ENCODE measurements at regions not wholly inside any gene's neighbourhood (a gene's known extent, or its start where the extent isn't known, plus 50 kb on each side); places are given as distances from the start of the nearest gene placed in this dataset.

DNA sequence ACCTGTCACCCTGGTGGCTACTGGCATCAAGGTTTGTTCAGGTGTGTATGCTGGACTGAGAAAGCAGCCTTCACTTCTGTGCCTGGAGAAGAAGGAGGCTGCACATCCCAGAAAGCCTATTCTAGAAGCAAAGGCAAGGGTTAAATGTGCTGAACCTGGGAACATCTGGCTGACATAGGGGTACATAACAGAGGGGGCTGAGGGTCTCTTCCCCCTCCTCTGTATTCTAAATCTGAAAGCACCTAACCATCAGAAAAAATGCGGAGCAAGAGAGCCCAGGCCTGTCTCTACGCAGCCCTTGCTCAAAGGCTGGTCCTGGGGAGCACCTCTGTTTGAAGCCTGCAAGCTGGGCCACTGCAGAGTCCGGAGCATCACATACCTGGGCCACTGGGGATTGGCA, 53.2 kb upstream of the FSTL4 start:
- Histone ChIP-seq H3K9me3 (ENCODE audit: severe bottlenecking) (no peaks in the 10 kb centered on the region), H3K4me3 (ENCODE audit: low read depth, low read length) (no peak overlapping the region), H3K36me3 (no peaks in the 10 kb centered on the region), H3K27ac (no peak overlapping the region), H3K27me3 (ENCODE audit: insufficient read depth, low read depth, severe bottlenecking) (no peaks in the 10 kb centered on the region)
- DNase-seq: no peak
- TF ChIP-seq, protein P1, sequence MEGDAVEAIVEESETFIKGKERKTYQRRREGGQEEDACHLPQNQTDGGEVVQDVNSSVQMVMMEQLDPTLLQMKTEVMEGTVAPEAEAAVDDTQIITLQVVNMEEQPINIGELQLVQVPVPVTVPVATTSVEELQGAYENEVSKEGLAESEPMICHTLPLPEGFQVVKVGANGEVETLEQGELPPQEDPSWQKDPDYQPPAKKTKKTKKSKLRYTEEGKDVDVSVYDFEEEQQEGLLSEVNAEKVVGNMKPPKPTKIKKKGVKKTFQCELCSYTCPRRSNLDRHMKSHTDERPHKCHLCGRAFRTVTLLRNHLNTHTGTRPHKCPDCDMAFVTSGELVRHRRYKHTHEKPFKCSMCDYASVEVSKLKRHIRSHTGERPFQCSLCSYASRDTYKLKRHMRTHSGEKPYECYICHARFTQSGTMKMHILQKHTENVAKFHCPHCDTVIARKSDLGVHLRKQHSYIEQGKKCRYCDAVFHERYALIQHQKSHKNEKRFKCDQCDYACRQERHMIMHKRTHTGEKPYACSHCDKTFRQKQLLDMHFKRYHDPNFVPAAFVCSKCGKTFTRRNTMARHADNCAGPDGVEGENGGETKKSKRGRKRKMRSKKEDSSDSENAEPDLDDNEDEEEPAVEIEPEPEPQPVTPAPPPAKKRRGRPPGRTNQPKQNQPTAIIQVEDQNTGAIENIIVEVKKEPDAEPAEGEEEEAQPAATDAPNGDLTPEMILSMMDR (IDR thresholded peaks at IDR 0.05; ENCODE audit: low read depth, low read length): no peak

DNA sequence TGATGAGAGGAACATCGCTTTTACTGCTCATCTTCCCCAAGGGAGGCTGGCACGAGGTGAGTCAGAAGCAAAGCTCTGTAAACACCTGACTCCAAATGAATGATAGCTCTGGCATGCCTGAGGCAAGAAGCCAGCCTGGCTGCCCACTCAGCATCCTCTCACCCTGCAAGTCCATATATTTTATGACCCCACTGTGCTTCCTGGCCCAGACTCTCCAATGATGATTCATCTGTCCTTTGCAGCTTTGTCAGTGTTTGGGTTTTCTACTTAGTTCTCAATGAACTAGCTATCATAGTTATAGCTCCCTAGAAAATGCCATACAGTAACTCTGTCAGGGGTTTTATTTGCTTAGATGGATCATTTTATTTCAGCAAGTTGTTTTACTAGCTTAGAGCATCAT, 52.1 kb upstream of the FSTL4 start:
- Histone ChIP-seq H3K27ac (no peak overlapping the region), H3K4me3 (ENCODE audit: low read depth, low read length) (no peak overlapping the region), H3K9me3 (ENCODE audit: severe bottlenecking) (no peaks in the 10 kb centered on the region), H3K27me3 (ENCODE audit: insufficient read depth, low read depth, severe bottlenecking) (no peaks in the 10 kb centered on the region), H3K36me3 (no peaks in the 10 kb centered on the region)
- DNase-seq: no peak
- TF ChIP-seq, protein P1 (IDR thresholded peaks at IDR 0.05; ENCODE audit: low read depth, low read length): no peak

DNA sequence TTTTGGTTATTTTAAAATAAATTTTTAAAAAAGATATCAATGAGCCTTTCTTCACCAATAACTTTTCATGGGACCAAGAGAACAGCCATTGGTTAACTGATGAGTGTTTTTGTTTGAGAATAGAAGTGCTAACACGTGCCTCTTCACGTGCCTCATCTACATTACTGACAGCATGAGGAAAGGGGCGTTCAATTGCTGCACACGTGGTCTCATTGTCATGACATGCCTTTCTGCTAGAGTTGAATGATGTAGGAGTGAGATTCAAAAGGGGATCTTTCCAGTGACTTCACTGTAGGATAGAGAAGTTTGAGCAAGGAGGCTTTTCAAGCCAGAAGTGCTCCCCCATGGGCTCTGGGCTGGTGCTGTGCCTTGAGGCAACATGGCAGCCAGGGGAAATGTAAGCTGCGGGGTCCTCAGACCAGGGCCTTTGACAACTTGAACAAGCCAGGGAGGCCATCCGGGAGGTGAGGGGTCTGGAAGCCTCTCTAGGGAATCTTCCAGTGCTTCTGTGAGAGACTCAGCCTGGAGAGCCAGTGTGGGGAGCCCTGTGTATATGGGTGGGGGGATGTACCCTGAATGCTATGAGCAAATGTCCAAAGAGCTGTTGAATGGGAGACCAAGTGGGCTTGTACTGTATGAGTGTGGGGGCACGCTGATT, 51.2 kb upstream of the FSTL4 start:
- no peak for DNase-seq
- no peaks in the 10 kb centered on the region for H3K27me3 ChIP-seq (ENCODE audit: insufficient read depth, low read depth, severe bottlenecking)
- TF ChIP-seq, protein P1 (IDR thresholded peaks at IDR 0.05; ENCODE audit: low read depth, low read length): no peak

DNA sequence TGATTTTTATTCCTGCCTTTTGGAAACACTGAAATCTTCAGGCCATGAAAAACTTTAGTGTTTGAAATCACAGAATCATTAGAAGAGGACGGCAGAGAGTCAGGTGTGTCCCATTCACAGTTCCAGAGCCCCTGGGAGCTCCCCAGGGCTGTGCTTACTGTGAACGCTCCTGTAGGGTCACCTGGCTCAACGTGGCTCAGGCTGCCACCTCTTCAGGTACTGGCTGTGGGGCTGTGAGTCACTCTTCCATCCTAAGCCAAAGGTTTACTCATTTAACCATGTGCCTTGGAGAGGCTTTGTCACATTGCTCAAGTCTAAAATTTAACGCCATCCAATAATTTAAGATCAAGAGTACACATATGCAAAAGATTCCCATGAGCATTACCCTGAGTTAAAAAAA, 50.2 kb upstream of the FSTL4 start:
- Histone ChIP-seq H3K9me3 (ENCODE audit: severe bottlenecking) (no peaks in the 10 kb centered on the region), H3K27ac (no peak overlapping the region), H3K36me3 (no peaks in the 10 kb centered on the region), H3K4me3 (ENCODE audit: low read depth, low read length) (no peak overlapping the region), H3K27me3 (ENCODE audit: insufficient read depth, low read depth, severe bottlenecking) (no peaks in the 10 kb centered on the region)
- DNase-seq: no peak
- TF ChIP-seq, protein P1 (IDR thresholded peaks at IDR 0.05; ENCODE audit: low read depth, low read length): no peak

More for the DNA sequence above, 51.2 kb upstream of the FSTL4 start:
- Histone ChIP-seq H3K4me3 (ENCODE audit: low read depth, low read length) (no peak overlapping the region), H3K27ac (no peak overlapping the region), H3K36me3 (no peaks in the 10 kb centered on the region), H3K9me3 (ENCODE audit: severe bottlenecking) (no peaks in the 10 kb centered on the region)
